ENCODE measurements at regions not wholly inside any gene's neighbourhood (a gene's known extent, or its start where the extent isn't known, plus 50 kb on each side); places are given as distances from the start of the nearest gene placed in this dataset.

- TF ChIP-seq ZNF773 (CRISPR knock-in tag; IDR thresholded peaks at IDR 0.05; ENCODE audit: borderline replicate concordance): no peak
- peak; percentile 97 for TF ChIP-seq RARA (CRISPR knock-in tag; IDR thresholded peaks at IDR 0.05)
- peak in 1 of 2 experiments; percentile 83; a peak in 1 of 4 replicates for TF ChIP-seq KLF16 (CRISPR knock-in tag; IDR thresholded peaks at IDR 0.05)
- TF ChIP-seq NFE2 (CRISPR knock-in tag; IDR thresholded peaks at IDR 0.05): no peak
- TF ChIP-seq ZKSCAN1 (IDR thresholded peaks at IDR 0.05; ENCODE audit: low read length): no peak
- no peak for TF ChIP-seq ZNF354B (CRISPR knock-in tag; IDR thresholded peaks at IDR 0.05)
- TF ChIP-seq PLRG1 (conservative IDR thresholded peaks at IDR 0.05): no peak
- TF ChIP-seq ZNF224 (CRISPR knock-in tag; IDR thresholded peaks at IDR 0.05): no peak
- TF ChIP-seq DPF2 (CRISPR knock-in tag; IDR thresholded peaks at IDR 0.05; ENCODE audit: borderline replicate concordance, low read depth): peak; percentile 24; the same call in 1 of the 2 replicates
- TF ChIP-seq NFAT5 (CRISPR knock-in tag; IDR thresholded peaks at IDR 0.05): 0 out of 2 replicates have a peak, but pooled peaks have one; percentile 28
- TF ChIP-seq ZNF143 (CRISPR knock-in tag; IDR thresholded peaks at IDR 0.05): peak; percentile 92
- no peak; the same call in 1 of the 2 replicates for TF ChIP-seq CAMTA2 (CRISPR knock-in tag; IDR thresholded peaks at IDR 0.05; ENCODE audit: borderline replicate concordance)
- peak; percentile 63; the same call in 1 of the 2 replicates for TF ChIP-seq ZNF441 (CRISPR knock-in tag; IDR thresholded peaks at IDR 0.05; ENCODE audit: borderline replicate concordance)
- TF ChIP-seq FOXO1 (CRISPR knock-in tag; IDR thresholded peaks at IDR 0.05): peak; percentile 60
- no peak for TF ChIP-seq SYNCRIP (IDR thresholded peaks at IDR 0.05; ENCODE audit: insufficient read depth, low read depth, low read length)
- no peak for TF ChIP-seq TCF7L2 (IDR thresholded peaks at IDR 0.05; ENCODE audit: low read depth, low read length)
- peak; percentile 91 for TF ChIP-seq CEBPB (IDR thresholded peaks at IDR 0.05; ENCODE audit: borderline replicate concordance, low read depth, low read length)
- TF ChIP-seq ZNF280B (CRISPR knock-in tag; IDR thresholded peaks at IDR 0.05; ENCODE audit: borderline replicate concordance): 0 out of 2 replicates have a peak, but pooled peaks have one; percentile 33
- TF ChIP-seq HIC2 (CRISPR knock-in tag; IDR thresholded peaks at IDR 0.05; ENCODE audit: low read depth): no peak
- peak; percentile 15; the same call in 1 of the 2 replicates for TF ChIP-seq SMYD3 (CRISPR knock-in tag; IDR thresholded peaks at IDR 0.05)
- peak; percentile 79; the same call in 1 of the 2 replicates for TF ChIP-seq CC2D1A (CRISPR knock-in tag; IDR thresholded peaks at IDR 0.05)
- 0 out of 2 replicates have a peak, but pooled peaks have one; percentile 62 for TF ChIP-seq ZNF251 (CRISPR knock-in tag; IDR thresholded peaks at IDR 0.05)
These were observed 127.1 kb upstream of the ZNF746 start (continued) for GRCh38 chr7:149624419-149625339.

Measured in HepG2 (cell line).